ENCODE measurements at regions not wholly inside any gene's neighbourhood (a gene's known extent, or its start where the extent isn't known, plus 50 kb on each side); places are given as distances from the start of the nearest gene placed in this dataset.

DNA sequence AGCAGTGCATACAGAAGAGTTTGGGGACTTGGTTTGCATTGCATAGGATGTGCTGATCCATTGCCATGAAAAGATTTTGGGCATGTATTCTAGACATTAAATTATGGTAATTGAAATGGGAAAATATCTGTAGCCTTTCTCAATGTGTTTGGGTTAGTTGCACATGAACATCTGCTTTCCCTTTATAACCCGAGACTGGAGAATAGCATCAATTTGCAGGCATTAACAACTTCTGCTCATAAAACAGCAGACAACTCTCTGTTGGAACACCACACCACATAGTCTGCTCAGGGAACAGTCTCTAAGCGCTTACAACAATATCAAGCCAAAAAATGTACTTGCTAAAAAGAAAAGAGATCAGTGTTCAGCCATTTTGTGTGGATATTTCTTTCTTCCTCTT lies 1391.1 kb upstream of the LRRTM3 start:
- Mint-ChIP-seq H3K36me3 (no peaks in the 10 kb centered on the region), H3K9me3 (peaks cover 13% of the 10 kb centered on the region), H3K4me3 (no peak overlapping the region), H3K27ac (no peak overlapping the region), H3K27me3 (ENCODE audit: low read depth) (no peaks in the 10 kb centered on the region), H3K4me1 (no peaks in the 10 kb centered on the region)
- TF ChIP-seq, protein P1, sequence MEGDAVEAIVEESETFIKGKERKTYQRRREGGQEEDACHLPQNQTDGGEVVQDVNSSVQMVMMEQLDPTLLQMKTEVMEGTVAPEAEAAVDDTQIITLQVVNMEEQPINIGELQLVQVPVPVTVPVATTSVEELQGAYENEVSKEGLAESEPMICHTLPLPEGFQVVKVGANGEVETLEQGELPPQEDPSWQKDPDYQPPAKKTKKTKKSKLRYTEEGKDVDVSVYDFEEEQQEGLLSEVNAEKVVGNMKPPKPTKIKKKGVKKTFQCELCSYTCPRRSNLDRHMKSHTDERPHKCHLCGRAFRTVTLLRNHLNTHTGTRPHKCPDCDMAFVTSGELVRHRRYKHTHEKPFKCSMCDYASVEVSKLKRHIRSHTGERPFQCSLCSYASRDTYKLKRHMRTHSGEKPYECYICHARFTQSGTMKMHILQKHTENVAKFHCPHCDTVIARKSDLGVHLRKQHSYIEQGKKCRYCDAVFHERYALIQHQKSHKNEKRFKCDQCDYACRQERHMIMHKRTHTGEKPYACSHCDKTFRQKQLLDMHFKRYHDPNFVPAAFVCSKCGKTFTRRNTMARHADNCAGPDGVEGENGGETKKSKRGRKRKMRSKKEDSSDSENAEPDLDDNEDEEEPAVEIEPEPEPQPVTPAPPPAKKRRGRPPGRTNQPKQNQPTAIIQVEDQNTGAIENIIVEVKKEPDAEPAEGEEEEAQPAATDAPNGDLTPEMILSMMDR (IDR thresholded peaks at IDR 0.05; ENCODE audit: unreplicated experiment): no peak
- no peak for DNase-seq (ENCODE audit: low spot score in 2 of 2, unreplicated experiment in 2 of 2)

GRCh38 chr10:65544756-65545155 lies 1381.1 kb upstream of the LRRTM3 start:
- TF ChIP-seq, protein P1 (IDR thresholded peaks at IDR 0.05; ENCODE audit: unreplicated experiment): no peak
- DNase-seq (ENCODE audit: low spot score in 2 of 2, unreplicated experiment in 2 of 2): no peak
- Mint-ChIP-seq H3K27me3 (ENCODE audit: low read depth) (no peaks in the 10 kb centered on the region), H3K4me3 (no peak overlapping the region), H3K36me3 (no peaks in the 10 kb centered on the region), H3K9me3 (no peaks in the 10 kb centered on the region), H3K4me1 (no peaks in the 10 kb centered on the region), H3K27ac (no peak overlapping the region)

- DNase-seq (ENCODE audit: low spot score in 2 of 2, unreplicated experiment in 2 of 2): no peak
- Mint-ChIP-seq H3K9me3 (no peaks in the 10 kb centered on the region), H3K27me3 (ENCODE audit: low read depth) (peaks cover 1% of the 10 kb centered on the region)
Measured at GRCh38 chr10:65548001-65548400, 1377.8 kb upstream of the LRRTM3 start.

DNA sequence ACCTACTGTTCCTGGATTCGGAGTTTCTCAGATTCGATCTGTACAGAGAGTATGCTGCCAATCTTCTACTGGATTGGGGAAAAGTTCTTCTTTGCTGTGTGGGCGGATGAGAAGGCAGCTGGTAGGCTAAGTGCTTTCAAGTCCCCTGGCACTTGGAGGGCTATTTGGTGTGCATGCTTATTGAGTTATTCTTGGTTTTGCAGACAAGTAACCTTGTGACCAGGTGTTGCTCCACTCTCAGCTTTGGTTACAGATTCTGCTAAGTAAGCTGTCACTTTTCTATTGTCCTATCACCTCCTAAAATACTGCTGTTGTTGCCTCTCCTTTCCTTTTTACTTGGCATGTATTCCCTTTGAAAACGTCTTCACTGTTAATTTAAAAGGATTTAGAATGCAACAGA lies 1375.1 kb upstream of the LRRTM3 start:
- Mint-ChIP-seq H3K9me3 (no peaks in the 10 kb centered on the region), H3K4me3 (no peak overlapping the region), H3K36me3 (no peaks in the 10 kb centered on the region), H3K27ac (no peak overlapping the region), H3K4me1 (no peaks in the 10 kb centered on the region), H3K27me3 (ENCODE audit: low read depth) (peaks cover 1% of the 10 kb centered on the region)
- TF ChIP-seq, protein P1 (IDR thresholded peaks at IDR 0.05; ENCODE audit: unreplicated experiment): no peak
- DNase-seq (ENCODE audit: low spot score in 2 of 2, unreplicated experiment in 2 of 2): no peak

More at GRCh38 chr10:65548001-65548400, 1377.8 kb upstream of the LRRTM3 start:
- no peaks in the 10 kb centered on the region for H3K36me3 Mint-ChIP-seq
- no peak overlapping the region for H3K27ac Mint-ChIP-seq
- no peaks in the 10 kb centered on the region for H3K4me1 Mint-ChIP-seq
- TF ChIP-seq, protein P1 (IDR thresholded peaks at IDR 0.05; ENCODE audit: unreplicated experiment): no peak
- no peak overlapping the region for H3K4me3 Mint-ChIP-seq

DNA sequence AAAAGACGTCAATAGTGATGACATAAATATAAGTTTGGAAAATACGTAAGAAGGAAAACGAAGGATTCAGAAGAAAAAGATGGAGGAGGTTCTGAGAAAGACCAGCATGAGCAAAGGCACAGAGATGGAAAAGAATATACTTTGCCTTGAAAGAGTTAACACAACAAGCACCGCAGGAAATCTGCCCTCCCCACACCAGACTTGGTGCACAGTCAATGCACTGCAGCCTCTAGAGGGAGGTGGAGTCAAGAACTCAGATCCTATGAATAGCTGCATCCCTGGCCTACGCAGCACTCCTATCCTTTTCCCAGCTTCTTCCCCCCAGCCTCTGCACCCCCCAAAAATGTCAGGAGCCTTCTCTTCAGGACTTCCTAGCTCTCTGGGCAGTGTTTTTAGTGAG lies 1370.6 kb upstream of the LRRTM3 start:
- Mint-ChIP-seq H3K4me3 (no peak overlapping the region), H3K9me3 (no peaks in the 10 kb centered on the region), H3K27me3 (ENCODE audit: low read depth) (peaks cover under 1% of the 10 kb centered on the region), H3K27ac (no peak overlapping the region), H3K4me1 (peaks cover 12% of the 10 kb centered on the region), H3K36me3 (no peaks in the 10 kb centered on the region)
- TF ChIP-seq, protein P1 (IDR thresholded peaks at IDR 0.05; ENCODE audit: unreplicated experiment): no peak
- DNase-seq (ENCODE audit: low spot score in 2 of 2, unreplicated experiment in 2 of 2): no peak

- no peak overlapping the region for H3K4me3 Mint-ChIP-seq
- H3K36me3 Mint-ChIP-seq: no peaks in the 10 kb centered on the region
- peaks cover 19% of the 10 kb centered on the region for H3K4me1 Mint-ChIP-seq
- H3K27ac Mint-ChIP-seq: no peak overlapping the region
- TF ChIP-seq, protein P1 (IDR thresholded peaks at IDR 0.05; ENCODE audit: unreplicated experiment): no peak
- no peak for DNase-seq (ENCODE audit: low spot score in 2 of 2, unreplicated experiment in 2 of 2)
- no peaks in the 10 kb centered on the region for H3K27me3 Mint-ChIP-seq (ENCODE audit: low read depth)
- no peaks in the 10 kb centered on the region for H3K9me3 Mint-ChIP-seq
Measured at GRCh38 chr10:65556006-65556405, 1369.8 kb upstream of the LRRTM3 start.

Measured in mesothelial cell of epicardium (in vitro differentiated cells).